Prostate gland (tissue), 2 donors: ENCODE measurements at regions not wholly inside any gene's neighbourhood (a gene's known extent, or its start where the extent isn't known, plus 50 kb on each side); places are given as distances from the start of the nearest gene placed in this dataset.

Experiments
- DNase-seq: peaks from one replicate; pipeline ENCODE4 v3.0.0-alpha.2; 2019; ENCODE audit warnings: low spot score
- H3K27ac ChIP-seq, 2 donors: fragments of 200-600 bp; sonication (generic); 2 replicates each; pipeline ENCODE4 v1.5.1; 2017 to 2019
- H3K27me3 ChIP-seq: fragments of 200-600 bp; sonication (generic); replicated peaks from 2 replicates; pipeline ENCODE4 v1.5.1; 2019; ENCODE audit not compliant: insufficient read depth
- H3K36me3 ChIP-seq, 2 donors: fragments of 200-600 bp; sonication (generic); 1 replicate in 1 of 2; 2 replicates in 1 of 2; pipeline versions ENCODE4 v1.5.1 to v1.8.1; 2017 to 2019
- H3K4me1 ChIP-seq: fragments of 200-600 bp; sonication (generic); replicated peaks from 2 replicates; pipeline ENCODE4 v1.5.1; 2019
- H3K4me3 ChIP-seq, 2 donors: fragments of 200-600 bp; sonication (generic); 2 replicates each; pipeline ENCODE4 v1.5.1; 2017 to 2019
- H3K9me3 ChIP-seq: fragments of 200-600 bp; sonication (generic); 2 replicates; pipeline ENCODE4 v1.5.1; 2017
- POLR2A ChIP-seq: fragments of 450-650 bp; IDR thresholded peaks from one replicate; pipeline ENCODE4 v1.6.1; 2016; ENCODE audit warnings: antibody characterized with exemption, mild to moderate bottlenecking
- POLR2AphosphoS5 ChIP-seq: sonication (generic); formaldehyde crosslinking; IDR thresholded peaks from one replicate; pipeline ENCODE4 v1.6.1; 2017; ENCODE audit warnings: antibody characterized with exemption
- WGBS: methylation state at CpG from one replicate; pipeline ENCODE4 v1.1.5; 2018; 5-methylcytosine and 5-hydroxymethylcytosine counted together
- intact Hi-C: fragments of 100-400 bp; cut with DNase I; formaldehyde crosslinking; loops from one replicate; pipeline ENCODE4 v1.14.2; 2022
- TF ChIP-seq, protein P1 (sequence below), 4 experiments: fragments of 200-600 bp in 2 of 4; fragments of 450-650 bp in 2 of 4; sonication (generic) in 2 of 4; IDR thresholded peaks; 1 replicate in 3 of 4; 2 replicates in 1 of 4; pipeline ENCODE4 v1.5.1; 2016 to 2019; ENCODE audit warnings: antibody characterized with exemption in 4 of 4, mild to moderate bottlenecking in 2 of 4, moderate library complexity in 2 of 4

DNA sequence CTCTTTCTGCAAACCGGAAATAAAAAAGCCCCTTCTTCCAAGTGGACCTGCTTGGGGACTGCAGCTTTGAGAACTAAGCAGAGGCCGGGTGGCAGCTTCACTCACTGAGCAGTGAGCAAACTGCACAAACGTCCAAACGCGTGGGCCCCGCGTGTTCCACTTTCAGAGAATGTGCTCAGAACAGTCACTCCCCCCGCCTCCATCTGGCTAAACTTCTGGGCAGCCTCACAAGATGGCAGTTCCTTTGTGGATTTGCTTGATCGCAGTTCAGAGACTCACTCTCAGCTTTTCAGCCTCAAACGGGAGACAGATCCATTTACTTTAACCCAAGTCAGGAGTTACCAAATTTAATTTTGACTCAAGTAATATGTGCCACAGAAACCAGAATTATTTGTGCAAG lies 216.6 kb downstream of the TLE1 start:
- no peak overlapping the region for H3K4me3 ChIP-seq
- H3K27ac ChIP-seq = no peak overlapping the region
- no peaks in the 10 kb centered on the region for H3K27me3 ChIP-seq
- H3K36me3 ChIP-seq = no peaks in the 10 kb centered on the region
- no peaks in the 10 kb centered on the region for H3K9me3 ChIP-seq
- H3K4me1 ChIP-seq = no peaks in the 10 kb centered on the region
- no peak for TF ChIP-seq POLR2A
- no peak for TF ChIP-seq POLR2AphosphoS5
- TF ChIP-seq, protein P1, sequence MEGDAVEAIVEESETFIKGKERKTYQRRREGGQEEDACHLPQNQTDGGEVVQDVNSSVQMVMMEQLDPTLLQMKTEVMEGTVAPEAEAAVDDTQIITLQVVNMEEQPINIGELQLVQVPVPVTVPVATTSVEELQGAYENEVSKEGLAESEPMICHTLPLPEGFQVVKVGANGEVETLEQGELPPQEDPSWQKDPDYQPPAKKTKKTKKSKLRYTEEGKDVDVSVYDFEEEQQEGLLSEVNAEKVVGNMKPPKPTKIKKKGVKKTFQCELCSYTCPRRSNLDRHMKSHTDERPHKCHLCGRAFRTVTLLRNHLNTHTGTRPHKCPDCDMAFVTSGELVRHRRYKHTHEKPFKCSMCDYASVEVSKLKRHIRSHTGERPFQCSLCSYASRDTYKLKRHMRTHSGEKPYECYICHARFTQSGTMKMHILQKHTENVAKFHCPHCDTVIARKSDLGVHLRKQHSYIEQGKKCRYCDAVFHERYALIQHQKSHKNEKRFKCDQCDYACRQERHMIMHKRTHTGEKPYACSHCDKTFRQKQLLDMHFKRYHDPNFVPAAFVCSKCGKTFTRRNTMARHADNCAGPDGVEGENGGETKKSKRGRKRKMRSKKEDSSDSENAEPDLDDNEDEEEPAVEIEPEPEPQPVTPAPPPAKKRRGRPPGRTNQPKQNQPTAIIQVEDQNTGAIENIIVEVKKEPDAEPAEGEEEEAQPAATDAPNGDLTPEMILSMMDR (IDR thresholded peaks at IDR 0.05) = no peak
- no peak for DNase-seq
- intact Hi-C loops = no loop called here
- 89% methylated on average over 10 of the region's 10 CpGs for WGBS

DNA sequence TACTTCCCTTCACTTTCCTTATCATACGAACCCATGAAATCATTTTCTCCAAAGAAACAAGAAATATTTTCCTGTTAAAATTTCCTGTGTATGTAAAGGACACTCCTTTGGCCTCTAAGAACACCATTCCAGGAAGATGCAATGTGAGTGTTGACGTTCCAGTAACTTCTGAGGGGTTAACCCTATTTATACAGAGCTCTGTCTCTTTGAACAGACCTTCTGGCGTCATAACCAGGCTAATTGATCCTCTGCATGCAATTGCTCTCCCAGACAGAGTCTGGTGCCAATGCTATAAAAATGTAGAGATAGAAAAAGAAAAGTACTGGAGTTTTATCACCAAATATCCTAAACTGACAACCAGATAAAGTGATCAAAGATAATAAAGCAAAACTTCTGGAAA lies 218.5 kb downstream of the TLE1 start:
- H3K27me3 ChIP-seq = no peaks in the 10 kb centered on the region
- no peak for TF ChIP-seq POLR2AphosphoS5
- TF ChIP-seq, protein P1 (IDR thresholded peaks at IDR 0.05) = no peak
- TF ChIP-seq POLR2A = no peak
- H3K27ac ChIP-seq = no peak overlapping the region
- WGBS = 47% methylated on average over 3 of the region's 3 CpGs
- intact Hi-C loops = no loop called here
- no peaks in the 10 kb centered on the region for H3K36me3 ChIP-seq
- no peak overlapping the region for H3K4me3 ChIP-seq
- H3K9me3 ChIP-seq = no peaks in the 10 kb centered on the region
- no peaks in the 10 kb centered on the region for H3K4me1 ChIP-seq
- no peak for DNase-seq

DNA sequence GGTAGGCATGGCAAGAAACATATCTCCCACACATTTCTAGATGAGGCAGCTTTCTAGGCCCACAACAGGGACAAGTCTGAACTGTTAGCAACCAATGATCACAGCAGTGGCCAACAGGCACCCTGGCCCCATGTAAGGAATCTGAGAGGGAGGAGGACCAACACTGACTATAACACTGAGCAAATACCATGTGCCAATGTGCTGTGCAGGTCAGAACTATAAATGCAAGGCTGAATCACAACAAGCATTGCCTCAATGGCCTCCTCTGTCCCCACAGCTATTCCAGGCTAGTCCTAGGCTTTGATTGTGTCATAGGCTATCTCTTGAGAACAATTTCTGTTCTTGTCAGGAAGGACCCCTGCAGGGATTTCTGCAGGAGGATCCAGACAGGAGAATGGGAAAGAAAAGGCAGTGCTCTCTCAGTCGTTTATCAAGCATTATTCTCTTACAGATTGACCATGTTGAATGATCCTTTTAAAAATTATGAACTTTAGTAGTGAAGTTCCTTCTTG lies 221.2 kb downstream of the TLE1 start:
- no peak for TF ChIP-seq POLR2AphosphoS5
- no peak for TF ChIP-seq POLR2A
- TF ChIP-seq, protein P1 (IDR thresholded peaks at IDR 0.05) = no peak
- no peaks in the 10 kb centered on the region for H3K9me3 ChIP-seq
- no peaks in the 10 kb centered on the region for H3K36me3 ChIP-seq
- WGBS = 86% methylated on average over 1 of the region's 1 CpG
- no peaks in the 10 kb centered on the region for H3K4me1 ChIP-seq
- H3K4me3 ChIP-seq = no peak overlapping the region
- no peaks in the 10 kb centered on the region for H3K27me3 ChIP-seq
- no peak overlapping the region for H3K27ac ChIP-seq
- DNase-seq = no peak
- intact Hi-C loops = no loop called here

DNA sequence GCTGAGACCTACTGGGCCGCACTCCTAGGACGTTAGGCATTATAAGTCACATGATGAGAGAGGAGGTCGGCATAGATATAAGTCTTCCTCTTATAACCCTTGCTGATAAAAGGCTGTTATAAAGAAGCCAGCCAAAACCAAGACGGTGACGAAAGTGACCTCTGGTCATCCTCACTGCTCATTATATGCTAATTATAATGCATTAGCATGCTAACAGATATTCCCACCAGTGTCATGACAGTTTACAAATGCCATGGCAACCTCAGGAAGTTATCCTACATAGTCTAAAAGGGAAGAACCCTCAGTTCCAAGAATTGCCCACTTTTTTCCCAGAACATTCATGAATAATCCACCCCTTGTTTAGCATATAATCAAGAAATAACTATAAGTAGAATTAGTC lies 222.4 kb downstream of the TLE1 start:
- H3K9me3 ChIP-seq = no peaks in the 10 kb centered on the region
- WGBS = 95% methylated on average over 5 of the region's 5 CpGs
- no peak for TF ChIP-seq POLR2A
- no peak for TF ChIP-seq POLR2AphosphoS5
- TF ChIP-seq, protein P1 (IDR thresholded peaks at IDR 0.05) = no peak
- DNase-seq = no peak
- no peaks in the 10 kb centered on the region for H3K36me3 ChIP-seq
- H3K4me3 ChIP-seq = no peak overlapping the region
- H3K27ac ChIP-seq = no peak overlapping the region
- no peaks in the 10 kb centered on the region for H3K27me3 ChIP-seq
- intact Hi-C loops = no loop called here
- no peaks in the 10 kb centered on the region for H3K4me1 ChIP-seq

DNA sequence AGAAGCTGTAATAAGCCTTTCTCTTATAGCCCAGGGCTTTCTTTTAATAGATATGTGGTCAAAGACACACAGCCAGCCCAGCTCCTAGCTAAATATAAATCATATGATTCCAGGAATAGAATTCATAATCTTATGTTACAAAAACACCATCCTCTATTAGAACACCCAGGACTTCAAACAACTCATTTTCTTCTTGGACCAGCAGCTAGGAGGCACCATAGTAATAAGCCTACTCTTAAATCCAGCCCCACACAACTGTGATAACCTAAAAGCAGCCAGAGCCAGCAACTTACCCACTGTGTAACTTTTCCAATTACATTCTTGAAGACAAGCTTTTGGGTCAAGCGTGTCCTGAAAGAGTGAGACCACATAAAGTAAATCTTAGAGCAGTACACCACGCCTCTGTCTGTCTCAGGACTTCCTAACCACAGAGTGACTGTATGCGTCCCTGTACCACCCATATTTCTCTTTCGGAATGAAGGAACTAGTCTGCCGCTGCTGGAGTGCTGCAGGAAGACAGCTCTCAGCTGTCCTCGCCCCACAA lies 223.8 kb downstream of the TLE1 start:
- Histone ChIP-seq H3K4me3 (no peak overlapping the region), H3K4me1 (no peaks in the 10 kb centered on the region), H3K27ac (no peak overlapping the region), H3K36me3 (no peaks in the 10 kb centered on the region), H3K27me3 (no peaks in the 10 kb centered on the region), H3K9me3 (no peaks in the 10 kb centered on the region)
- no peak for DNase-seq
- WGBS = 67% methylated on average over 6 of the region's 6 CpGs
- TF ChIP-seq, protein P1 (IDR thresholded peaks at IDR 0.05) = no peak
- TF ChIP-seq POLR2AphosphoS5 = no peak
- intact Hi-C loops = no loop called here
